ENCODE measurements at regions not wholly inside any gene's neighbourhood (a gene's known extent, or its start where the extent isn't known, plus 50 kb on each side); places are given as distances from the start of the nearest gene placed in this dataset.

GRCh38 chr18:41561961-41562360, 393.1 kb upstream of the PIK3C3 start:
- in situ Hi-C loops (cut with MboI) (no loop called here), intact Hi-C loops (cut with micrococcal nuclease; ENCODE audit: unreplicated experiment) (no loop called here)
- H3K9me3 ChIP-seq (replicated peaks; ENCODE audit: control insufficient read depth, insufficient read depth, low read length) = no peaks in the 10 kb centered on the region
- 0% methylated on average over 2 of the region's 2 CpGs for WGBS (ENCODE audit: insufficient coverage, insufficient replicate concordance, low lambda C conversion rate, missing lambda C conversion rate)
- POLR2A ChIA-PET = no interaction called here
- ATAC-seq (no peak), FAIRE-seq (no peak), DNase-seq (ENCODE audit: low read depth, low spot score) (no peak)
- no peaks in the 10 kb centered on the region for H3K4me1 ChIP-seq (ENCODE audit: control insufficient read depth, insufficient read depth, low read length)
- no peaks in the 10 kb centered on the region for H3K36me3 ChIP-seq (ENCODE audit: control insufficient read depth in 2 of 2, insufficient read depth in 2 of 2, low read length in 1 of 2)
- no peak overlapping the region for H3K27ac ChIP-seq (ENCODE audit: control insufficient read depth, insufficient read depth)
- no peaks in the 10 kb centered on the region for H3K79me2 ChIP-seq (ENCODE audit: control insufficient read depth, insufficient read depth, low read length)
- no peak overlapping the region for H3K9ac ChIP-seq (ENCODE audit: control insufficient read depth, insufficient read depth, low read length)
- CTCF ChIA-PET = no interaction called here
- RAD21 ChIA-PET (ENCODE audit: unreplicated experiment) = no interaction called here
- TF ChIP-seq TAF1 (IDR thresholded peaks at IDR 0.05; ENCODE audit: borderline replicate concordance, low read depth, low read length) = no peak
- TF ChIP-seq BCL3 (IDR thresholded peaks at IDR 0.05; ENCODE audit: borderline replicate concordance, insufficient read depth, low read depth, low read length, poor library complexity, severe bottlenecking) = no peak
- no peak for TF ChIP-seq MXI1 (IDR thresholded peaks at IDR 0.05; ENCODE audit: low read depth, low read length)
- TF ChIP-seq, protein P1, sequence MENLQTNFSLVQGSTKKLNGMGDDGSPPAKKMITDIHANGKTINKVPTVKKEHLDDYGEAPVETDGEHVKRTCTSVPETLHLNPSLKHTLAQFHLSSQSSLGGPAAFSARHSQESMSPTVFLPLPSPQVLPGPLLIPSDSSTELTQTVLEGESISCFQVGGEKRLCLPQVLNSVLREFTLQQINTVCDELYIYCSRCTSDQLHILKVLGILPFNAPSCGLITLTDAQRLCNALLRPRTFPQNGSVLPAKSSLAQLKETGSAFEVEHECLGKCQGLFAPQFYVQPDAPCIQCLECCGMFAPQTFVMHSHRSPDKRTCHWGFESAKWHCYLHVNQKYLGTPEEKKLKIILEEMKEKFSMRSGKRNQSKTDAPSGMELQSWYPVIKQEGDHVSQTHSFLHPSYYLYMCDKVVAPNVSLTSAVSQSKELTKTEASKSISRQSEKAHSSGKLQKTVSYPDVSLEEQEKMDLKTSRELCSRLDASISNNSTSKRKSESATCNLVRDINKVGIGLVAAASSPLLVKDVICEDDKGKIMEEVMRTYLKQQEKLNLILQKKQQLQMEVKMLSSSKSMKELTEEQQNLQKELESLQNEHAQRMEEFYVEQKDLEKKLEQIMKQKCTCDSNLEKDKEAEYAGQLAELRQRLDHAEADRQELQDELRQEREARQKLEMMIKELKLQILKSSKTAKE (IDR thresholded peaks at IDR 0.05; ENCODE audit: low read depth, poor library complexity, severe bottlenecking) = no peak
- no peak for TF ChIP-seq ZNF384 (IDR thresholded peaks at IDR 0.05; ENCODE audit: borderline replicate concordance, low read depth, low read length)
- no peak for TF ChIP-seq ZNF217 (IDR thresholded peaks at IDR 0.05)
- TF ChIP-seq ZBTB33 (IDR thresholded peaks at IDR 0.05) = no peak
- TF ChIP-seq, protein P2, sequence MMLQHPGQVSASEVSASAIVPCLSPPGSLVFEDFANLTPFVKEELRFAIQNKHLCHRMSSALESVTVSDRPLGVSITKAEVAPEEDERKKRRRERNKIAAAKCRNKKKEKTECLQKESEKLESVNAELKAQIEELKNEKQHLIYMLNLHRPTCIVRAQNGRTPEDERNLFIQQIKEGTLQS (IDR thresholded peaks at IDR 0.05; ENCODE audit: borderline replicate concordance, extremely low read depth, low read depth, low read length) = no peak
- no peak for TF ChIP-seq ESRRA (IDR thresholded peaks at IDR 0.05; ENCODE audit: low read length)
- no peak for TF ChIP-seq EP300 (IDR thresholded peaks at IDR 0.05; ENCODE audit: borderline replicate concordance in 1 of 2, control insufficient read depth in 1 of 2, low read depth in 2 of 2, low read length in 2 of 2)
- no peak for TF ChIP-seq FOS (IDR thresholded peaks at IDR 0.05; ENCODE audit: borderline replicate concordance, extremely low read depth, insufficient read length)
- TF ChIP-seq BACH1 (IDR thresholded peaks at IDR 0.05; ENCODE audit: borderline replicate concordance) = no peak
- no peak for TF ChIP-seq SMARCA5 (IDR thresholded peaks at IDR 0.05)
- no peak overlapping the region for H2AFZ ChIP-seq (ENCODE audit: control insufficient read depth, low read depth, low read length)
- no TSS peak for BruUV-seq (replicated peaks)
- no peaks in the 10 kb centered on the region for H4K20me1 ChIP-seq (ENCODE audit: control insufficient read depth, insufficient read depth)
- no peak overlapping the region for H3K4me3 ChIP-seq
- SMC1A ChIA-PET (ENCODE audit: uncharacterized antibody, unreplicated experiment) = no interaction called here
- H3K27me3 ChIP-seq (replicated peaks in 1 of 2; ENCODE audit: control insufficient read depth in 2 of 2, insufficient read depth in 2 of 2, low read length in 1 of 2) = no peaks in the 10 kb centered on the region
- no peak overlapping the region for H3K4me2 ChIP-seq (ENCODE audit: control insufficient read depth, insufficient read depth)

Data from GM12878 (cell line).